Endothelial cell of umbilical vein (primary cell): ENCODE measurements at regions not wholly inside any gene's neighbourhood (a gene's known extent, or its start where the extent isn't known, plus 50 kb on each side); places are given as distances from the start of the nearest gene placed in this dataset.
A peak's percentile ranks its signal among the peaks of the same experiment; 100 is the strongest.

Source experiments
- BruUV-seq: library from RNA; stranded (reverse); fragments of 400-500 nt; replicated peaks from 2 replicates; lab custom pipeline; 2021; lab: Mats Ljungman, UMichigan
- CTCF ChIA-PET: fragments of 300-600, 350-600 bp; sonication (Branson Sonifier 250); formaldehyde crosslinking; loops from one replicate; lab custom pipeline; 2021; ENCODE audit warnings: antibody characterized with exemption, inconsistent platforms; lab: Charles Lee
- POLR2A ChIA-PET: fragments of 300-600, 350-600 bp; sonication (Branson Sonifier 250); formaldehyde crosslinking; loops from one replicate; lab custom pipeline; 2021; ENCODE audit warnings: antibody characterized with exemption, inconsistent platforms; lab: Charles Lee
- DNase-seq: peaks from one replicate; pipeline ENCODE4 v3.0.0-alpha.2; 2011; ENCODE audit warnings: low read depth, low spot score
- FAIRE-seq: peaks from 2 replicates; lab custom pipeline; 2011; peaks lifted over from hg19 to GRCh38; lab: Jason Lieb, UNC
- H2AFZ ChIP-seq: 2 replicates; pipeline ENCODE4 v1.6.0; 2012; ENCODE audit warnings: low read depth, low read length, control low read depth, inconsistent platforms
- H3K27ac ChIP-seq: 2 replicates; pipeline ENCODE4 v1.5.1; 2011; ENCODE audit warnings: low read depth, mild to moderate bottlenecking, control low read depth, low read length, moderate library complexity; ENCODE audit not compliant: insufficient read depth
- H3K27me3 ChIP-seq, 2 experiments: 2 replicates each; pipeline versions ENCODE4 v1.6.0 to v1.6.1; 2011; ENCODE audit warnings: low read length in 2 of 2, mixed read lengths in 1 of 2; ENCODE audit not compliant: control insufficient read depth in 2 of 2, insufficient read depth in 2 of 2
- H3K36me3 ChIP-seq, 2 experiments: 2 replicates in 1 of 2; 3 replicates in 1 of 2; pipeline ENCODE4 v1.5.1; 2011; ENCODE audit warnings: low read length in 2 of 2, mild to moderate bottlenecking in 1 of 2, moderate library complexity in 1 of 2; ENCODE audit not compliant: control insufficient read depth in 2 of 2, insufficient read depth in 2 of 2; ENCODE audit errors: extremely low read depth in 1 of 2
- H3K4me1 ChIP-seq: 3 replicates; pipeline ENCODE4 v1.5.1; 2011; ENCODE audit warnings: mild to moderate bottlenecking, low read length; ENCODE audit not compliant: control insufficient read depth, insufficient read depth; ENCODE audit errors: extremely low read depth
- H3K4me2 ChIP-seq: 2 replicates; pipeline ENCODE4 v1.6.1; 2011; ENCODE audit warnings: low read length, control low read depth, mixed read lengths; ENCODE audit not compliant: insufficient read depth
- H3K4me3 ChIP-seq, 3 experiments: fragments of 200-600 bp in 1 of 3; sonication (generic), shearing (Covaris generic) in 1 of 3; replicated peaks in 1 of 3; 2 replicates each; pipeline ENCODE4 v1.5.1; 2011 to 2016; ENCODE audit warnings: control low read depth in 3 of 3, low read length in 3 of 3, mild to moderate bottlenecking in 2 of 3, inconsistent platforms in 1 of 3, low read depth in 1 of 3, moderate library complexity in 1 of 3; ENCODE audit not compliant: insufficient read depth in 1 of 3
- H3K79me2 ChIP-seq: 2 replicates; pipeline ENCODE4 v1.6.0; 2012; ENCODE audit warnings: low read length, inconsistent platforms; ENCODE audit not compliant: control insufficient read depth, insufficient read depth
- H3K9ac ChIP-seq: replicated peaks from 2 replicates; pipeline ENCODE3; 2011; ENCODE audit warnings: low read length, control low read depth; ENCODE audit not compliant: insufficient read depth; ENCODE audit errors: extremely low read depth
- H3K9me1 ChIP-seq: replicated peaks from 3 replicates; pipeline ENCODE4 v1.6.0; 2011; ENCODE audit warnings: mild to moderate bottlenecking, low read length; ENCODE audit not compliant: control insufficient read depth, insufficient read depth; ENCODE audit errors: extremely low read depth
- H3K9me3 ChIP-seq: replicated peaks from 2 replicates; pipeline ENCODE4 v1.5.1; 2012; ENCODE audit warnings: low read length, inconsistent platforms; ENCODE audit not compliant: control insufficient read depth, insufficient read depth
- H4K20me1 ChIP-seq: replicated peaks from 2 replicates; pipeline ENCODE3; 2011; ENCODE audit warnings: mild to moderate bottlenecking, low read length; ENCODE audit not compliant: control insufficient read depth, insufficient read depth; ENCODE audit errors: extremely low read depth
- CTCF ChIP-seq, 2 donors: IDR thresholded peaks; 1 replicate in 1 of 2; 2 replicates in 1 of 2; pipeline ENCODE4 v1.5.1; 2011; ENCODE audit warnings: low read length in 2 of 2, mild to moderate bottlenecking in 2 of 2, moderate library complexity in 2 of 2, control low read depth in 1 of 2, inconsistent platforms in 1 of 2, low read depth in 1 of 2; ENCODE audit not compliant: insufficient read depth in 1 of 2; ENCODE audit errors: extremely low read depth in 1 of 2
- EZH2 ChIP-seq: IDR thresholded peaks from 2 replicates; pipeline ENCODE4 v1.6.1; 2012; ENCODE audit warnings: borderline replicate concordance, low read depth, mild to moderate bottlenecking, moderate library complexity, low read length, inconsistent platforms; ENCODE audit not compliant: severe bottlenecking
- FOS ChIP-seq: IDR thresholded peaks from 2 replicates; pipeline ENCODE4 v1.6.1; 2011; ENCODE audit warnings: mild to moderate bottlenecking, low read length, moderate library complexity, borderline replicate concordance; ENCODE audit not compliant: insufficient read depth
- GATA2 ChIP-seq: IDR thresholded peaks from 2 replicates; pipeline ENCODE4 v1.7.0; 2011; ENCODE audit warnings: low read depth, mild to moderate bottlenecking, moderate library complexity, mixed read lengths, low read length; ENCODE audit not compliant: insufficient read length, insufficient read depth
- JUN ChIP-seq: IDR thresholded peaks from 2 replicates; pipeline ENCODE4 v1.6.1; 2011; ENCODE audit warnings: borderline replicate concordance, low read depth; ENCODE audit not compliant: insufficient read length, insufficient read depth
- MYC ChIP-seq: IDR thresholded peaks from one replicate; pipeline ENCODE4 v1.6.1; 2011; ENCODE audit warnings: mild to moderate bottlenecking, low read depth, low read length
- POLR2A ChIP-seq: IDR thresholded peaks from 2 replicates; pipeline ENCODE4 v1.6.1; 2012; ENCODE audit warnings: low read depth, mild to moderate bottlenecking, control low read depth, low read length
- POLR2AphosphoS5 ChIP-seq: IDR thresholded peaks from 2 replicates; pipeline ENCODE4 v1.6.1; 2012; ENCODE audit warnings: low read depth, mild to moderate bottlenecking, control low read depth, low read length, moderate library complexity; ENCODE audit not compliant: insufficient read depth
- dilution Hi-C: fragments of 300-500 bp; cut with MboI; formaldehyde crosslinking; loops from one replicate; pipeline ENCODE4 v1.15.0; 2019; ENCODE audit warnings: low sequenced_read_pairs; ENCODE audit not compliant: extremely low pct_ligation_motif_present
- intact Hi-C: fragments of 100-400 bp; cut with micrococcal nuclease; formaldehyde crosslinking; loops from one replicate; pipeline ENCODE4 v1.10.0; 2022
- TF ChIP-seq, protein P1 (sequence below): IDR thresholded peaks from 2 replicates; pipeline ENCODE4 v1.6.1; 2011; ENCODE audit not compliant: insufficient read depth, insufficient read length

DNA sequence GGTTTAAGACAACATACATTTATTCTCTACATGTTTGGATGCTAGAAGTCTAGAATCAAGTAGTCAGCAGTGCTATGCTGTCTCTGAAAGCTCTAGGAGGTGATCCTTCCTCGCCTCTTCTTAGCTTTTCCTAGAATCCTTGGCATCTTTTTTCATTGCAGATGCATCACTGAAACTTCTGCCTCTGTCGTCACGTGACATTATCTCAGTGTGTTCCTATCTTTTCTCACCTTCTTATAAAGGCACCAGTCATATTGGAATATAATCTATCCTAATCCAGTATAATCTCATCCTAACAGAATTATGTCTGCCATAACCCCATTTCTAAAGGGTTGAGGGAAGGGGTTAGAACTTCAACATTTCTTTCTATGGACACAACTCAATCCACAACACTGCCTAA, 851.2 kb upstream of the CRIM1 start:
- POLR2A ChIA-PET: no interaction called here
- Histone ChIP-seq H3K4me2 (peak overlapping the region; percentile 97), H3K9ac (no peak overlapping the region), H2AFZ (no peak overlapping the region), H3K36me3 (no peaks in the 10 kb centered on the region), H3K79me2 (no peaks in the 10 kb centered on the region), H3K4me3 (no peak overlapping the region), H3K9me3 (no peaks in the 10 kb centered on the region), H3K27ac (peak overlapping the region; percentile 33), H4K20me1 (no peaks in the 10 kb centered on the region), H3K27me3 (no peaks in the 10 kb centered on the region), H3K4me1 (peaks cover 49% of the 10 kb centered on the region), H3K9me1 (no peaks in the 10 kb centered on the region)
- intact Hi-C loops (loop anchor here (5.0 to 10.0 kb wide), 2 partner anchors 1150 to 1402 kb away; no protein-coding TSS in a partner anchor), dilution Hi-C loops (no loop called here)
- no peak for FAIRE-seq
- no peak for DNase-seq
- CTCF ChIA-PET: interaction anchor here (0.8 to 1.9 kb wide), 4 partner anchors 11 to 50 kb away, joined by 3 to 5 read pairs (median 3); no protein-coding TSS in a partner anchor
- no peak for TF ChIP-seq JUN
- TF ChIP-seq EZH2: no peak
- TF ChIP-seq GATA2: no peak
- TF ChIP-seq, protein P1, sequence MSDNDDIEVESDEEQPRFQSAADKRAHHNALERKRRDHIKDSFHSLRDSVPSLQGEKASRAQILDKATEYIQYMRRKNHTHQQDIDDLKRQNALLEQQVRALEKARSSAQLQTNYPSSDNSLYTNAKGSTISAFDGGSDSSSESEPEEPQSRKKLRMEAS: no peak
- no peak for TF ChIP-seq POLR2AphosphoS5
- no peak for TF ChIP-seq FOS
- no peak for TF ChIP-seq CTCF (IDR thresholded peaks at IDR 0.05; ENCODE audit: extremely low read depth in 1 of 2, insufficient read depth in 1 of 2, low read depth in 1 of 2, low read length in 2 of 2)
- no peak for TF ChIP-seq POLR2A
- TF ChIP-seq MYC: no peak
- no TSS peak for BruUV-seq
